ENCODE measurements at regions not wholly inside any gene's neighbourhood (a gene's known extent, or its start where the extent isn't known, plus 50 kb on each side); places are given as distances from the start of the nearest gene placed in this dataset.

DNA sequence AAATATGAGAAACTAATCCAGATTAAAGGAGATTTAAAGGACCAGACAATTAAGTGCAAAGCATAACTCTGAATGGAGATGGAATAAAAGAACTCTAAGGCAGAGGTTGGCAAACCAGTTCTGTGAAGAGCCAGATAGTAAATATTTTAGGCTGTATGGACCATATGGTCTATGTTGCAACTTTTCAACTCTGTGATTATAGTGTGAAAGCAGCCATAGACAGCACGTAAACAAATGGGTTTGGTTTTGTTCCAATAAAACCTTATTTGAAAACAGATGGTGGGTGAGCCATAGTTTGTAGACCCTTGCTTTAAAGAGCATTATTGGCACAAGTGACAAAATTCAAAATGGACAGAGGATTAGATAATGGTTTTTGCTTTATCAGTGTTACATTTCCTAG lies 884.1 kb downstream of the CCSER2 start:
- no peak for DNase-seq
- H3K9me3 ChIP-seq: no peaks in the 10 kb centered on the region
- no peak for ATAC-seq
- intact Hi-C loops (cut with DNase I, micrococcal nuclease): no loop called here
- TF ChIP-seq, protein P1, sequence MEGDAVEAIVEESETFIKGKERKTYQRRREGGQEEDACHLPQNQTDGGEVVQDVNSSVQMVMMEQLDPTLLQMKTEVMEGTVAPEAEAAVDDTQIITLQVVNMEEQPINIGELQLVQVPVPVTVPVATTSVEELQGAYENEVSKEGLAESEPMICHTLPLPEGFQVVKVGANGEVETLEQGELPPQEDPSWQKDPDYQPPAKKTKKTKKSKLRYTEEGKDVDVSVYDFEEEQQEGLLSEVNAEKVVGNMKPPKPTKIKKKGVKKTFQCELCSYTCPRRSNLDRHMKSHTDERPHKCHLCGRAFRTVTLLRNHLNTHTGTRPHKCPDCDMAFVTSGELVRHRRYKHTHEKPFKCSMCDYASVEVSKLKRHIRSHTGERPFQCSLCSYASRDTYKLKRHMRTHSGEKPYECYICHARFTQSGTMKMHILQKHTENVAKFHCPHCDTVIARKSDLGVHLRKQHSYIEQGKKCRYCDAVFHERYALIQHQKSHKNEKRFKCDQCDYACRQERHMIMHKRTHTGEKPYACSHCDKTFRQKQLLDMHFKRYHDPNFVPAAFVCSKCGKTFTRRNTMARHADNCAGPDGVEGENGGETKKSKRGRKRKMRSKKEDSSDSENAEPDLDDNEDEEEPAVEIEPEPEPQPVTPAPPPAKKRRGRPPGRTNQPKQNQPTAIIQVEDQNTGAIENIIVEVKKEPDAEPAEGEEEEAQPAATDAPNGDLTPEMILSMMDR (IDR thresholded peaks at IDR 0.05): no peak
- H3K4me1 ChIP-seq (ENCODE audit: low read depth): no peaks in the 10 kb centered on the region
- H3K36me3 ChIP-seq (ENCODE audit: low read depth): no peaks in the 10 kb centered on the region
- no peak overlapping the region for H3K4me3 ChIP-seq

DNA sequence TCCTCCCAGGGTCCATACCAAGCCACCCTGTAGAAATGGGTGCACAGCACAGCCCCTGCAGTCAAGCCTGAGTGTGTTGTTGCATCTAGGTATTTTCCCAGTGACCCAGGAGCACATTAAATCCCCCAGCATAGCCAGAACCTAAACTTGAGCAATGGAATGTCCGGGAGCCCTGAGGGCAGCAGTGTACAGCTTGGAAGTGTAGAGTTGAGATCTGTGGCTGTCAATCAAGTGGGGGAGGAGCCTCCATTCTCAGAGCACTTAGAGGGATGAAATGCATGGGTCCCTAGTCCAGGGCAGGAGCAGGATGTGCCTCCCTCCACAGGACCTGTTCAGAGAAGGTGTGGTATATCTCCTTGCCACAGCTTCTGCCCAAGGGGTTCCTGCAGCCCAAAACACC lies 885.1 kb downstream of the CCSER2 start:
- DNase-seq (no peak), ATAC-seq (no peak)
- Histone ChIP-seq H3K4me1 (ENCODE audit: low read depth) (no peaks in the 10 kb centered on the region), H3K4me3 (no peak overlapping the region), H3K36me3 (ENCODE audit: low read depth) (no peaks in the 10 kb centered on the region), H3K9me3 (no peaks in the 10 kb centered on the region)
- TF ChIP-seq, protein P1 (IDR thresholded peaks at IDR 0.05): no peak
- intact Hi-C loops (cut with DNase I, micrococcal nuclease): no loop called here

DNA sequence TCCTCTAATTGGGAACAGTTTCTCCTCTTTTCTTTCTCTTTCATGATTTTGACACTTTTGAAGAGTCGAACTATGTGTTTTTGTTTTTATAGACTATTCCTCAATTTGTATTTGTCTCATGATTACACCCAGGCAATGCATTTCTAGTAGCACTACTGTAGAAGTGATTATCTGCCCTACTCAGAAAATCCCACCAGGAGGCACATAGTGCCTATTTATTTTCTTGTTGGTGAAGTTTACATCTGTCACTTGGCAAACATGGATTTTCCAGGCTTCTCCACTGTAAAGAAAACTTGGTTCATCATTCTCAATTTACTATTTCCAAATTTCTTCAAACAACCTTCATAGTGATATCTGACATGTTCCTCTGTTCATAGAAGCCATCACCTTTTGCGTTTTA lies 893.9 kb downstream of the CCSER2 start:
- intact Hi-C loops (cut with DNase I, micrococcal nuclease): no loop called here
- DNase-seq: no peak
- Histone ChIP-seq H3K4me1 (ENCODE audit: low read depth) (no peaks in the 10 kb centered on the region), H3K36me3 (ENCODE audit: low read depth) (no peaks in the 10 kb centered on the region), H3K9me3 (no peaks in the 10 kb centered on the region), H3K4me3 (no peak overlapping the region)
- TF ChIP-seq, protein P1 (IDR thresholded peaks at IDR 0.05): no peak
- no peak for ATAC-seq

DNA sequence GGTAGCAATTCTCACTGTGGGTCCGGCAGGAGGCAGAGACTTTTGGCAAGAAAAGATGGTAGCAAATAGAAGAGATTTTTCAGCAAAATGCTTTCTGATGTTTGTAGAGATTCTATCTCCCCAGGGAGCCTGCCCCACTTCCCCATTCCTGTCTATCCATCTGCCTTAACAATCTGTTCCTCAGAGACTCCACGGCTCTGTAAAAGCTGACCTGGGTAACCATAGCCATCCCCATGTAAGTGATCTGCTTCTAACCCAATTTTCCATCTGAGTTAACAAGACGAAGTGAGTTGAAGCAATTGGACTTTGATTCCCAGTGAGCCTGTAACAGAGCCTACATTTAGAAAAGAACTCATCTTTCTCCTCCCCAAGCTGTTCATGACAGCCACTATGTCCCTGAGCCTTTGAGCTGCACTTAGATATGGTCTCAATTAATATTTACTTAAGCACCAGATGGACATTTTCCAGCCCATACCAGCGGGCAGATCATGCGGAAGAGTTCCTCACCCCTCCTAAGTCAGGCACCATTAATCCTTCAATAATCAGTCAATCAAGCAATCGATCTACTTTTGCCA lies 896.1 kb downstream of the CCSER2 start:
- TF ChIP-seq, protein P1 (IDR thresholded peaks at IDR 0.05): no peak
- intact Hi-C loops (cut with DNase I, micrococcal nuclease): no loop called here
- no peak overlapping the region for H3K4me3 ChIP-seq
- H3K9me3 ChIP-seq: no peaks in the 10 kb centered on the region
- no peaks in the 10 kb centered on the region for H3K36me3 ChIP-seq (ENCODE audit: low read depth)
- no peak for DNase-seq
- ATAC-seq: no peak
- H3K4me1 ChIP-seq (ENCODE audit: low read depth): no peaks in the 10 kb centered on the region

DNA sequence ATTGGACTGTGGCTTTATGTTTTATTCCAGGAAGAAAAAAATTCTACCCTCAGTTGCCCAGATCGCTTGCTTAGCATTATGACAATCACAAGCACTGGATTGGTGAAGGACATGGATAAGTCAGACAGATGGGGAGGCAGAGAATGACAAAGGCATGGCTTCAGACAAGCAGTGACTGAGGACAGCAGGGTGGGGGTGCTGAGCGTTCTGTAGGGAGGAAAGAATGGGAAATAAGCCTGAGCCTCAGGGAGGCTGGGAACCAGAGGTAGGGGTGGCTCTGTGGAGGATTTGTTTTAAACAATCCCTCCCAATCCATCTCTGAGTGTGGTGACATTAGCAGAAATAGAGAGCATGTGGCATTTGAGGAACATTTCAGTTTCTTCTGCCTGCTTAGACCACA lies 896.9 kb downstream of the CCSER2 start:
- intact Hi-C loops (cut with DNase I, micrococcal nuclease): no loop called here
- DNase-seq (no peak), ATAC-seq (no peak)
- TF ChIP-seq, protein P1 (IDR thresholded peaks at IDR 0.05): no peak
- Histone ChIP-seq H3K36me3 (ENCODE audit: low read depth) (no peaks in the 10 kb centered on the region), H3K4me1 (ENCODE audit: low read depth) (no peaks in the 10 kb centered on the region), H3K4me3 (no peak overlapping the region), H3K9me3 (no peaks in the 10 kb centered on the region)

DNA sequence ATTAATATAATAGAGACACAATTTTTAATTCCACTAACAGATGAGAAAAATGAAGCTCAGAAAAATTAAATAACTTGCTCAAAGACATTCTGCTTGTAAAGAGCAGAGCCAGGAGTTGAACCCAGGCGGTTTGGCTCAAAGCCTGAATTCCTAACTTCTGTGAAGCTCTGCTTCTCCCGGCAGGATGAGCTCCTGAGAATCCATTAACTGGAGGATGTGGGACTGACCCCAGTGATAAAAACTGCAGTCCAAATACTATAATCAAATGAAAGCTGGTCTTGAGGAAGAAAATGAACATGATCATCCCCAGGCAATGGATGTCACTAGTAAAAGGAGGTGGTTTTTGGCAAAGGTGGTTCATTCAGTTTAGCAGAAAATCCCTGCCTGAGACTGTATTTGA lies 898.2 kb downstream of the CCSER2 start:
- ATAC-seq: no peak
- no peaks in the 10 kb centered on the region for H3K9me3 ChIP-seq
- TF ChIP-seq, protein P1 (IDR thresholded peaks at IDR 0.05): no peak

More for the DNA sequence above, 898.2 kb downstream of the CCSER2 start:
- Histone ChIP-seq H3K4me3 (no peak overlapping the region), H3K4me1 (ENCODE audit: low read depth) (no peaks in the 10 kb centered on the region), H3K36me3 (ENCODE audit: low read depth) (no peaks in the 10 kb centered on the region)
- DNase-seq: no peak
- intact Hi-C loops (cut with DNase I, micrococcal nuclease): no loop called here

Measured in mucosa of descending colon (tissue), 3 donors.